ENCODE measurements at regions not wholly inside any gene's neighbourhood (a gene's known extent, or its start where the extent isn't known, plus 50 kb on each side); places are given as distances from the start of the nearest gene placed in this dataset.
A peak's percentile ranks its signal among the peaks of the same experiment; 100 is the strongest.
"Not testable (repeated sequence)": the region's sequence is repeated elsewhere in the genome, so short reads cannot be mapped to it uniquely, and the experiment has no call there.

DNA sequence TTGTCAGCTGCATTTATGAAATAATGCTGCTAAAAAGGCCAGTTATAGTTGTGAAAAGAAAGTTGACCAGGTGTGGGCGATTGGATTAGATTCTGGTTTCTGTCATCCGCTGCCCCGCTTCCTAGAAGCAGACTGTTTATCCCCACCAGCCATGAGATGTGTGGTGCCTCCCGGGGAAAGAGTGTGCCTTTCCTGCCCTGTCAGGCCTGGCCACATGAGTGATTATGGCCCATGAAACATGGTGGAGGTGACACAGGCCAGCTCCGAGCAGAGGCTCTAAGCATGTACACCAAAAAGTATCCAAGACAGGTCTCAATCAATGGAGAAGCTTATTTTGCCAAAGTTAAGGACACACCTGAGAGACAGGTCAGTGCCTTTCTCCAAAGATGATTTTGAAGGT, 85.4 kb upstream of the ABHD2 start:
- Histone ChIP-seq H3K4me1 (ENCODE audit: control insufficient read depth in 1 of 2, low read depth in 2 of 2) (peaks cover 5 to 11% of the 10 kb centered on the region in 2 donors), H3K27ac (peak overlapping the region in 1 of 2 donors; percentile 44), H3K36me3 (no peaks in the 10 kb centered on the region), H3K4me3 (no peak overlapping the region), H3K9me3 (no peaks in the 10 kb centered on the region), H3K27me3 (replicated peaks; ENCODE audit: insufficient read depth) (no peaks in the 10 kb centered on the region)
- ATAC-seq (ENCODE audit: insufficient number of reproducible peaks, low FRiP score, low read depth) (no peak), DNase-seq (ENCODE audit: low spot score) (no peak)
- TF ChIP-seq, protein P1, sequence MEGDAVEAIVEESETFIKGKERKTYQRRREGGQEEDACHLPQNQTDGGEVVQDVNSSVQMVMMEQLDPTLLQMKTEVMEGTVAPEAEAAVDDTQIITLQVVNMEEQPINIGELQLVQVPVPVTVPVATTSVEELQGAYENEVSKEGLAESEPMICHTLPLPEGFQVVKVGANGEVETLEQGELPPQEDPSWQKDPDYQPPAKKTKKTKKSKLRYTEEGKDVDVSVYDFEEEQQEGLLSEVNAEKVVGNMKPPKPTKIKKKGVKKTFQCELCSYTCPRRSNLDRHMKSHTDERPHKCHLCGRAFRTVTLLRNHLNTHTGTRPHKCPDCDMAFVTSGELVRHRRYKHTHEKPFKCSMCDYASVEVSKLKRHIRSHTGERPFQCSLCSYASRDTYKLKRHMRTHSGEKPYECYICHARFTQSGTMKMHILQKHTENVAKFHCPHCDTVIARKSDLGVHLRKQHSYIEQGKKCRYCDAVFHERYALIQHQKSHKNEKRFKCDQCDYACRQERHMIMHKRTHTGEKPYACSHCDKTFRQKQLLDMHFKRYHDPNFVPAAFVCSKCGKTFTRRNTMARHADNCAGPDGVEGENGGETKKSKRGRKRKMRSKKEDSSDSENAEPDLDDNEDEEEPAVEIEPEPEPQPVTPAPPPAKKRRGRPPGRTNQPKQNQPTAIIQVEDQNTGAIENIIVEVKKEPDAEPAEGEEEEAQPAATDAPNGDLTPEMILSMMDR (IDR thresholded peaks at IDR 0.05): no peak

DNA sequence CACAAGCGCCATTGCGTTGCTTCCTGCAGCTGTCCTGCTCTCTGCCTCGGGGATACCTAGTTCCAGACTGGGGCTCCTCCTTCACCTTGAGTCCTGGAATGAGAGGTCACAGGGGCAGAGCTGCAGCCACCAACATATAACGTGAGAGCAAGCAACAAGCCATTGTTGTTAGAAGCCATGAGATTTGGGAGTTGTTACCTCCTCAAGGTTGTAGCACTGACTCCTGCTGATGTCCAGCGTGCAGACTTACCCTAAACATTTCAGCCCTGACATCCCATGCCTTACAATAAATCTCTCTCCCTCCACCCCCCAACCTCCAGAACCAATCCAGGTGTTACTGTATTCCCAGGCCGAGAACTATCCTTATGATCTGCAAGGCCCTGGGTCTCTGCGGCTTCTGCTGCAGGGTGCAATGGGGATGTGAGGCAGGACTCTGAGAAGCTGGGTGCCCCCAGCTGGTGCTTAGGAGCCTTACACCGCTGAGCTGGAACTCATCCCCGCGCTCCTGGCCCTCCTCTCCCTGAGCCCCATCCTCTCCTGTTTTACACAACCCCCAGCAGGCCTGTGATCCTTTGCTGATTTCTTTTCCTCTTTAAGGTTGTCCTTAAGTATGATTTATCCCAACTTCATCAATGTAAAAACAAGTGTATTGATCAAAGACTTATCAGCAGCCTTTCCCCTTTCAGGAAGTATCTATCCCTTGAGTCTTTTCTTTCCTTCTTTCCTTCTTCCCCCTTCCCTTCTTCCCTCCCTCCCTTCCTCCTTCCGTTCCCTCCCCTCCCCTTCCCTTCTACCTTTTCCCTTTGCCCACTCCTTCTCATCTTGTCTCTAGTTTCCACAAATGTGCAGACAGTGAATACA, 84.2 kb upstream of the ABHD2 start:
- no peak overlapping the region for H3K4me3 ChIP-seq

DNA sequence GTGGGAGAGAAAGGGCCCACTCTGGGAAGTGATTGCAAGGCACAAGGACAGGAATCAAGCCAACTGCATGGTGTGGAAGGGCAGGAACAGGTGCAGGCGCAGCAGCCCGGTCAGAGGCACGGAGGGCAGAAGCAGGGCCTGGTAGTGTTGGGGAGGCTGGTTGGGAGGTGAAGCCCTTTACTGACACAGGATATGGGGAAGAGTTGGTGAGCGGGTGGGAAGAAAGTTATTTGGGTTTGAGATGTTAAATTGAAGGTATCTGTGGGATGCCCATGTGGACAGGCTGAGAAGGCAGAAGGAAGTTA, 83.6 kb upstream of the ABHD2 start:
- DNase-seq (ENCODE audit: low spot score) (no peak), ATAC-seq (ENCODE audit: insufficient number of reproducible peaks, low FRiP score, low read depth) (no peak)
- H3K4me3 ChIP-seq: no peak overlapping the region
- H3K36me3 ChIP-seq: no peaks in the 10 kb centered on the region
- TF ChIP-seq, protein P1 (IDR thresholded peaks at IDR 0.05): no peak
- H3K27ac ChIP-seq: no peak overlapping the region
- H3K27me3 ChIP-seq (replicated peaks; ENCODE audit: insufficient read depth): no peaks in the 10 kb centered on the region
- H3K9me3 ChIP-seq: no peaks in the 10 kb centered on the region
- peaks cover 5 to 11% of the 10 kb centered on the region in 2 donors for H3K4me1 ChIP-seq (ENCODE audit: control insufficient read depth in 1 of 2, low read depth in 2 of 2)

More for the DNA sequence above, 84.2 kb upstream of the ABHD2 start:
- Histone ChIP-seq H3K9me3 (no peaks in the 10 kb centered on the region), H3K4me1 (ENCODE audit: control insufficient read depth in 1 of 2, low read depth in 2 of 2) (peaks cover 5 to 11% of the 10 kb centered on the region in 2 donors), H3K27ac (no peak overlapping the region), H3K36me3 (no peaks in the 10 kb centered on the region), H3K27me3 (replicated peaks; ENCODE audit: insufficient read depth) (no peaks in the 10 kb centered on the region)
- DNase-seq (ENCODE audit: low spot score) (no peak), ATAC-seq (ENCODE audit: insufficient number of reproducible peaks, low FRiP score, low read depth) (no peak)
- TF ChIP-seq, protein P1 (IDR thresholded peaks at IDR 0.05): peak; percentile 19

DNA sequence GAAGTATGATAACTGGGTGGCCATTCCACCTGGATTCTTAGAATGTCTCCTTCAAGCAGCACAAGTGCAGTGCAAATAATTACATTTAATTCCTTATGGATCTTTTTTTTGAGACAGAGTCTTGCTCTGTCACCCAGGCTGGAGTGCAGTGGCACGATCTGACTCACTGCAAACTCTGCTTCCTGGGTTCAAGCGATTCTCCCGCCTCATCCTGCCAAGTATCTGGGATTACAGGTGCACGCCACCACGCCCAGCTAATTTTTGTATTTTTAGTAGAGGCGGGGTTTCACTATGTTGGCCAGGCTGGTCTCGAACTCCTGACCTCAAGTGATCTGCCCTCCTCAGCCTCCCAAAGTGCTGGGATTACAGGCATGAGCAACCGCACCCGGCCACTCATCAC, 80.7 kb upstream of the ABHD2 start:
- not testable (repeated sequence) for H3K4me1 ChIP-seq (ENCODE audit: control insufficient read depth in 1 of 2, low read depth in 2 of 2); ATAC-seq (ENCODE audit: insufficient number of reproducible peaks, low FRiP score, low read depth); H3K27ac ChIP-seq; H3K4me3 ChIP-seq; H3K9me3 ChIP-seq; H3K36me3 ChIP-seq; H3K27me3 ChIP-seq (replicated peaks; ENCODE audit: insufficient read depth); DNase-seq (ENCODE audit: low spot score)

DNA sequence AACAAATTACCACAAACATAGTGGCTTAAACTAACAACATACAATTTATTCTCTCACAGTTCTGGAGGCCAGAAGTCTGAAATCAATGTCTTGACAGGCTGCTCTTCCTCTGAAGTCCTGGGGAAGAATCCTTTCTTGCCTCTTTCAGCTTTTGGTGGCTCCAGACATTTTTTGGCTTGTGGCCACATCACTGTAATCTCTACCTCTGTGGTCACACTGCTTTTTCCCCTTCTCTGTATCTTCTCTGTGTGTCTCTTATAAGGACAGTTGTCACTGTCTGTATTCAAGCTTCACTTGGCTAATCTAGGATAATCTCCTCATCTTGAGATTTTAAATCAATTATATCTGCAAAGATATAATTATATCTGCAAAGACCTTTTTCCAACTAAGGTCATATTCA, 80.3 kb upstream of the ABHD2 start:
- Histone ChIP-seq H3K4me3 (no peak overlapping the region), H3K27me3 (replicated peaks; ENCODE audit: insufficient read depth) (no peaks in the 10 kb centered on the region), H3K4me1 (ENCODE audit: control insufficient read depth in 1 of 2, low read depth in 2 of 2) (no peaks in the 10 kb centered on the region), H3K27ac (no peak overlapping the region), H3K9me3 (no peaks in the 10 kb centered on the region), H3K36me3 (no peaks in the 10 kb centered on the region)
- no peak for ATAC-seq (ENCODE audit: insufficient number of reproducible peaks, low FRiP score, low read depth)
- no peak for DNase-seq (ENCODE audit: low spot score)
- TF ChIP-seq, protein P1 (IDR thresholded peaks at IDR 0.05): no peak

DNA sequence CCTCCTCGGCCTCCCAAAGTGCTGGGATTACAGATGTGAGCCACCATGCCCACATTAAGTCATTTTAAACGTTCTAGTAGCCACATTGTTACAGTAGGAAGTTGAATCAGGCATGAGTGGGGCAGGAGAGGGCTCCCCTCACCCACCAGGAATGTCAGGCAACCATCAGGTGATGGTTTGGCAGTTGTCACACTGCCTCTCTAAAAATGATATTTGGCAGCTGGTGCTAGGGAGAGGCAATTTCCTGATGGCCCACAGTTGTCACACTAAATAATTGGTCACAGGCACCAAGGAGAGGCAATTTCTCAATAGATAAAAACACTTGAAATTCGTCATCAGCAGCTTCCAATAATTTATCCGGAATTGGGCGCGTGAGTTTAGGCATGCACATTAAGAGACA, 79.2 kb upstream of the ABHD2 start:
- Histone ChIP-seq H3K9me3 (no peaks in the 10 kb centered on the region), H3K27ac (no peak overlapping the region), H3K36me3 (no peaks in the 10 kb centered on the region), H3K4me1 (ENCODE audit: control insufficient read depth in 1 of 2, low read depth in 2 of 2) (no peaks in the 10 kb centered on the region), H3K27me3 (replicated peaks; ENCODE audit: insufficient read depth) (no peaks in the 10 kb centered on the region), H3K4me3 (no peak overlapping the region)
- no peak for DNase-seq (ENCODE audit: low spot score)
- TF ChIP-seq, protein P1 (IDR thresholded peaks at IDR 0.05): no peak
- no peak for ATAC-seq (ENCODE audit: insufficient number of reproducible peaks, low FRiP score, low read depth)
